Muscle of arm (tissue), 1 donor: ENCODE measurements at regions not wholly inside any gene's neighbourhood (a gene's known extent, or its start where the extent isn't known, plus 50 kb on each side); places are given as distances from the start of the nearest gene placed in this dataset.
"Not testable (repeated sequence)": the region's sequence is repeated elsewhere in the genome, so short reads cannot be mapped to it uniquely, and the experiment has no call there.

Experiments
- DNase-seq: peaks from one replicate; pipeline ENCODE4 v3.0.0-alpha.2; 2013

DNA sequence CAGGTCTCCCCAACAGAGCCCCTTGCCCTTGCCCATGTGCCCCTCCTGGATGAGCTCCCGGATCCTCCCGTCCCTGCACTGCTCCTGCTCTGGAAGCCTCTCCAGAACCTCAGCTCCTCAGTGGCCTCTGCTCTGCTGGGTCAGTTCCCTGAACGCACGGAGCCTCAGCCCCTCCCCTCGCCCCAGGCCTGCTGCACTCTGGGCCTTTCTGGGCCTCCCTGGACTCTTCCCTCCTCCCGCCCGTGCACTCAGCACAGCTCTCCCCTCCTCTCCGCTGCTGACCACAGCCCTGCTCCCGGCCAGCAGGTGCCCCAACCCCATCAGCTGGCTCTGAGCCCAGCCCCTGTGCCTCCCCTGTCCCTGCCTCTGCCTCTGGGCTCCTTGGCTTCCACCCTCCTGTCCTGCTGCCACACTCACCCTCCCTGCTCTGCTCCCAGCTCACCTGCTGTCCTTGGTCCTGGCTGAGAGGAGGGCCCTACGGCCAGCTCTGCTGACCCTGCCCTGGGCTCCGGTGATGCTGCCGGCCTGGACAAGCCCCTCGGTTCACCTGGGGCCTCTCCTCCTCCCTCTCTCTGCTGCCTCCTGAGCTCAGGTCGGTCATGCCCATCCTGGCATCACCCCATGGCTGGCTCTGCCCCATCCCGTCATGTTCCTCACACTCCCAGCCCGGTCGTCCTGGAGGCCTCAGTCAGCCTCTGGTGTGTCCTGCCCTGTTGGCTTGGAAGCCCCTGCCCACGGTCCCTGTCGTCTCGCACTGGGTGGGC, 248.4 kb downstream of the TMEM121 start:
- DNase-seq = not testable (repeated sequence)

DNA sequence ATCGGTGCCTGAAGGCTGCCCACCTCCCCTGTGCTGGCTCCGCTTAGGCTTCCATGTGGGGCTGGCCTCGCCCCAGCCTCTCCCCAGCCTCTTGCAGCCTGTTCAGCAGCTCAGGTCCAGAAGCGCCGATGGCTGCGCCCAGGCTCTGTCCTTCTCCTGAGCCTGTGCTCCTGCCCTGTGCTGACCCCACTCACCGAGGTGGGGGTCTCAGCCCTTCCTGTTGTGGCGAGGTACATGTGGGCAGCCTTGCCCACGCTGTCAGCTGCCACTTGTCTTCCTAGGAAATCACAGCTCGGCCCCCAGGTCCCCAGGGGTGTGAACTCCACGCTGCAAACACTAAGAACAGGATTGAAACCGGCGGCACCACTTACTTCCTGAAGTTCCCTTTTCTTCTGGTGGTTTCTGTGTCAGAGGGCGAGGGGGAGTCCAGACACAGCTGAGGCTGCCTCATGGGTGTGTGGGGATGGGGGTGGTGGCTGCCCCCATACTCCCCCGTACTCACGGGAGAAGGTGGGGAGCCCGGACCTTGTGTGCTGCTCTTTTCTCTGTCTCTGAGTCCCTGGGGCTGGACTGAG, 249.1 kb downstream of the TMEM121 start:
- DNase-seq = not testable (repeated sequence)

DNA sequence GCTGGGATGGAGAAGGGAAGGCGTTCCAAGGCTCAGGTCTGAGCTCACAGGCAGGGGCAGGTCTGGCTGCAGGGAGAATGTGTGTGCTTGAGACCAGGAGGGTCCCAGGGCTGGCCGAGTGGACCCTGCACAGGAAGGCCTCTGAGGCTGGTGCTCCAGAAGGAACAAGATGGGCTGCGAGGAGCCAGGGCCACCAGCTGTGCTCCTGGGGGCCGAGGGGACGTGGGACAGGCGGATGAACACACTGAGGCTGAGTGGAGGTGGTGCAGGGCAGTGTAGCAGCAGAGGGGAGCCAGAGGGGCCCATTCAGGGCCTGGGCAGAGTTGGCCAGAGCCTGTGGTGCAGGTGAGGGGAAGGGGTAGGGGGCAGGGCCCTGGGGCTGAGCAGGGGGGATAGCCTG, 249.7 kb downstream of the TMEM121 start:
- DNase-seq = not testable (repeated sequence)

DNA sequence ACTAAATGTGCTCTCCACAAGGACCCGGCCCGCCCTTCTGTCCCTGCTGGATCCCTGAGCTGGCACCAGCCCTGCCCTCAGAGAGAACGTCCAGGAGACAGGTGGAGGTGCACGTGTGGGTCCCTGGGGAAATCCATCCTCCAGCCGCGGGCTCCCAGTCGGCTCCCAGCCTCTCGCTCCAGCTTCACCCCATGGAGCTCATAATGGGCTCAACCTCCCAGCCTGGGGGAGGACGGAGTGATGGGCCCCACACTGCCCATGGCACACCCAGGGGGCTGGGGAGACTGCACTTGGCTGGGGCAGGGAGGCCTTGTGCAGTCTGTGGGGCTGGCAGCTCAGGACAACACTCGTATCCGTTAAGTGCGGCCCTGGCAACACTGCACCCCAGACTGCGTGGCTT, 250.5 kb downstream of the TMEM121 start:
- no peak for DNase-seq

DNA sequence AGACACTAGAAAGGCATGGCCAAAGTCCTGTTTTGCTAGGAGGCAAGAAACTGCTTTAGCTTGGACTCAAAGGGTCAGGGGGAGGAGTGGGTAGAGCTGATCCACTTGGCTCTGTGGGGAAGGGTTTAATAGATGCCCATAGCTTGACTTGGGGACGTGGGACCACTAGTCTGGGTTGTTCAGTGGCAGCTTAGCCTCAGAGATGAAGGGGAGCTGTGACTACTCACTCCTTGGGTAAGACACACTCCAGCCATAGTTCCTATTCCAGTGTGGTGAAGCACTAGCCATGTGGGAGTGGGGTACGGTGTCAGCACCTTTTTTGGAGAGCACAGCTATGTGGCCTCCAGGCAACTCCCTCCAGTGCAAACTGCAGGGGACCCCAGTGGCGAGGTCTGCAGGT, 257.3 kb downstream of the TMEM121 start:
- no peak for DNase-seq

DNA sequence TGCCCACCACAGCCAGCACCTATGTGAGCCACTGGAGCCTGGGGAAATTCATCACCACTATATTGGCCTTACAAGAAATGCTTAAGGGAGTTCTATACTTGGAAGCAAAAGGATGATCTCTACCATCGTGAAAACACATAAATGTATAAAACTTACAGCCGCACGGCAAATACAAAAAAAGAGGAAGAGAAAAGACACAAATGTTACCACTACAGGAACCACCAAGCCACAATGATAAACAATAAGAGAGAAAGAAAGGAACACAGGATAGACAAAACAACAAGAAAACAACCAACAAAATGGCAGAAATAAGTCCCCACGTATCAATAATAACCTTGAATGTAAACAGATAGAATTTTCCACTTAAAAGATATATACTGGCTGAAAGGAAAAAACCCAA, 267.5 kb downstream of the TMEM121 start:
- no peak for DNase-seq

DNA sequence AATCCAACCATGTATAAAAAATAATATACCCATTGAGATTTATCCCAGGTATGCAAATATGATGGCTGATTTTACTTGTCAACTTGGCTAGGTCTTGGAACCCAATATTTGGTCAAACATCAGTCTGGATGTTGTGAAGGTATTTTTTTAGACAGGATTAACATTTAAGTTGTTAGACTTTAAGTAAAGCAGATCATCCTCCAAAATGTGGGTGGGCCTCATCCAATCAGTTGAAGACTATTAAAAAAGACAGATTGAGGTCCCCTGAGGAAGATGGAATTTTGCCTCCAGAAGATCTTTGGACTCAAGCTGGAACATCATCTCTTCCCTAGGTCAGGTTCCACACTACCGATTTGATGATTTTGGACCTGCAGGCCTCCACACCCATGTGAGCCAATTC, 271.2 kb downstream of the TMEM121 start:
- no peak for DNase-seq

DNA sequence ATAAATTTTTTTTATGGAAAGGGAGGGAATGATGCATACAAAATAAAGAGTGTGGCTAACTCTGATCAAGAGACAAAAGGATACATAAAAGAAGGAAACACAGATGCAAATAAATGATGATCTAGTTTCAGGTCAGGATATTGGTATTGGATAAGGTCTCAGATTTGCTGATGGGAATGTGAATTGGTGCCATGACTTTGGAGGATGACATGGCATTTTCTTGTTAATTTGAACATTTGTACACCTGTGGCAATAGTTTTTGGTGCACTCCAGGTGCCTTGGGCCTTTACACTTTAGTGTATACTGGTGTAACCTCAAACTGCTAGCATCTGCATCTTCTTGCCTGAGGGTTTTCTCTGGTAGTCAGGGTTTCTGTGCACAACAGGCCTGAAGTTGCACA, 279.3 kb downstream of the TMEM121 start:
- no peak for DNase-seq

DNA sequence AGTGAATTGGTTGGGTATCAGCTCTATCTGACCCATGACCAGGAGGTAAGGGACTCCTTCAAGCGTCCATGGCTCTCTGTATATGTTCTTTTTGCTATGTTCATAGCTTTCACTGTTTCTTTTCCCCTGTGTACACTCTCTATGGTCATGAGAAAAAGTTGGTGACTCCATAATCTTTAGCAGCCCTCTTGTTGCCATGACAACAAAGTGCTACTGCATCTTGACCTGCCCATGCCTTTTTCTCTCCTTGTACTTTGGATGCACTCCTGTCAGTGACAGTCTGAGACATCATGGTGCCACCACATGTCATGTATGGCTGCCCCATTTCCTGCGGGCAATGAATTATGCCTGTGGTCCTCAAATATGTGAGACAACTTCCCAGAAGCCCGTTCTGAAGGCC, 280.2 kb downstream of the TMEM121 start:
- DNase-seq = no peak

DNA sequence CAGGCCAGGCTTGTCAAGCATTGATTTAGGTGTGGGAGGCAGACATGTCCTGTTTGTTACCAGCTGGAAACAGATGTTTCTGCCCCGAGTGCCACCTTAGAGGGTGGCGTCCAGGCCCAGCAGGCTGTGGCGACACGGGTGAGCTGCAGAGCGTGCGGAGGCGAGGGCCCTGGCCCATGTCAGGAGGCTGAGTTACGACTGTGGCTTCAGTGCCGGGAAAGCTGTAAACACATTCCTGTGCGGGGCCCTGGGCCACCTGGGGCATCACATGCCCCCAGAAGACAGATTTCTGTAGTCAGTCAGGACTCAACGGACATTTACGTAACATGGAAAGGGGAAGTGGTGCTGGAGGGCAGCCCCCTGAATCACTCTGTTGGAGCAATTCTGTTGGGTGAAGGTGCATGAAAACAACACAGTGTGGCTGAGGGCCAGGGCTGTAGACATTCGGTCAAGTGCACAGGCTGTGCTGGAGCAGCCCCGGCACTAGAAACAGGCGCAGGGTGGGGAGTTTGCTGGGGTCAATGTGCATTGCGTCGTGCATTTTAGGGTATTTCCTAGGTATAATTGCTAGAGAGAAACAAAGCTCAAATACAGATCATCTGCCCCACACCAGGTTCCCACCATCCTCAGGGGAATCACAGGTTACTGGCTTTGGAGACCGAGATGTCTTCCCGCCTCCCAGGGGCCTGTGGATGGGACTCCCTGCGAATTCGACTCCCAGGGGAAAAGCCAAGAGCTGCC, 291.8 kb downstream of the TMEM121 start:
- no peak for DNase-seq

DNA sequence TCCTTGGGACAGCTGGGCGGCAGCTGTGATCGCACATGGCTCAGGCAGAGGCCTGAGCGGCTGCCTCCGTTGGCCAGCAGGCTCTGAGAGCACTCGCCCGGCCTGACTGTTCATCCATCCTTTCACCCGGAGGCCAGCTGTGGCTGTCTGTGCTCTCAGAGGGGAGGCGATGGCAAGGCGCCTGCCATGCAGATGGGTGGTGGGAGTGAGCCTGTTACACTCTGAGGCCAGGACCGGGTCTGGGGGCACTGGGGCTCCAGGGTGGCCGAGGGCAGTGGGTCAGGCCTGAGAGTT, 292.3 kb downstream of the TMEM121 start:
- no peak for DNase-seq

DNA sequence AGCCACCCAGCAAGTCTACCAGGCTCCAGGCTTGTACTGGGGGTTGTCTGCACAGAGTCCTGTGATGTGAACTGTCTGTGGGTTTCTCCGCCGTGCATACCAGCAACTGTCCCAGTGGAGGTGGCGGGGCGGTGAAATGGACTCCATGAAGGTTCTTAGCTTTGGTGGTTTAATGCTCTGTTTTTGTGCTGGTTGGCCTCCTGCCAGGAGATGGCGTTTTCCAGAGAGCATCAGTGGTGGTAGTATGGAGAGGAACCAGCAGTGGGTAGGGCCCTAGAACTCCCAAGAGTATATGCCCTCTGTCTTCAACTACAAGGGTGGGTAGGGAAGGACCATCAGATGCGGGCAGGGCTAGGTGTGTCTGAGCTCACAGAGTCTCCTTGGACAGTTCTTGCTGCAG, 303.8 kb downstream of the TMEM121 start:
- no peak for DNase-seq

DNA sequence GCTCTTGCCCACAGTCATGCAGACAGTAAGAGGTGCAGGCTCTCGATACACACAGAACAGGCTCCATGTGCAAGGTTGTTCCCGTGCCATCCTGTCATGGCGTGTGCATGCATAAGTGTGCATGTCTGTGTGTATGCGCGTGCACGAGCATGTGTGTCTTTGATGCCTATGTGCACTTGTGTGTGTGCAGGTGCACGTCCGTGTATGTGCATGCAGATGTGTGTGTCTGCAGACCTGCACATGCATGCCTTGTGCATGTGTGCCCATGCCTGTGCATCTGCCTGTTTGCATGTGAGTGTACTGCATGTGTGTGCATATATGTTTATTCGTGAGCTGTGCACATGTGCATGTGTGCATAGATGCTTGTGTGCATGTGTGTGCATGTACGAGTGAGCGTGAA, 309.8 kb downstream of the TMEM121 start:
- DNase-seq = no peak

DNA sequence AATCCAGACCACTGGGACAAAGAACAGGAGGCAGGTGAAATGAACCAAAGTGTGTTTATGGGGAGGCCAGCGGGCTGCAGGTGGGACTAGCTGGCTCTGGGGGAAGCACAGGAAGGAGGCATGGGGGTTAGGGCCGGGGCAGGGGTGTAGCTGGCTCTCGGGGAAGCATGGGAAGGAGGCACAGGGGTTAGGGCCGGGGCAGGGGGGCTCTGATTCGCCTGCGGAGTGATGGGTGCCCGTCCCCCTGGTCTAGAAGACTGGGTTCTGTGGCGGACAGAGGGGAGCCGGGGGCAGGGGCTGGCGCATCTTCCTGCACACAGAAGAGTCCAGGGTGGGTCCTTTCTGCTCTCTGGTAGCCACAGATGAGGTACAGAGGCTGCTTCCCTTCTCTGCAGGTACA, 310.3 kb downstream of the TMEM121 start:
- no peak for DNase-seq

DNA sequence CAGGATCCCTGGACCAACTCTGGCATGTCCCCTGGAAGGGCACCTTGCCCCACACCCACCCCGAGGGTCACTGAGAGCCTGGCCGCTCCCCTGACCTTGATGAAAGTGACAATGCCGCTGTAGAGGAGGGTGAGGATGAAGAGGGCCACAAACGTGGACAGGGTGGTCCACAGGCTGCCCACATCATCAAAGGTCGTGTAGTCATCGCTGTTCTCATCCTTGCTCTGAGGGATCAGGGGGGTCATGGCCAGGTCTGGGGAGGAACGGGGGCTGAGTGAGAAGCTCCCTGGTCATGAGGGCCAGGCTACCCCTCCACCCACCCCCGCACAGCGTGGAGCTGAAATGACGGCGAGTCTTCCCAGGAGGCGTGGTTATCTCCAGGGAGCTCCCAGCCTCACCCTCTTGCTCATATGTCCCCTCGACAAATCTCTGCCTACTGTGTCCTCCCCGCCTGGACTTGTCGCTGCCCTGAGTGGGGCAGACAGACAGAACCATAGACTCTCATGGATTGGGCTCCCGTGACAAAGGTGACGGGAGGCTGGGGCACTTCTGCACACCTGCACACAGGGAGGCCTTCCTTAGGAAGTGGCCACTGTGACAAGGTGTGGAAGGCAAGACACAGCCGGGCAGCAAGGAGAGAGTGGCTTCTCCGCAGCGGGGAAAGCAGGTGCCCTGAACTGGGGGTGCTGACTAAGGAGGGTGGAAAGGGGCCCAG, 311.1 kb downstream of the TMEM121 start:
- no peak for DNase-seq

DNA sequence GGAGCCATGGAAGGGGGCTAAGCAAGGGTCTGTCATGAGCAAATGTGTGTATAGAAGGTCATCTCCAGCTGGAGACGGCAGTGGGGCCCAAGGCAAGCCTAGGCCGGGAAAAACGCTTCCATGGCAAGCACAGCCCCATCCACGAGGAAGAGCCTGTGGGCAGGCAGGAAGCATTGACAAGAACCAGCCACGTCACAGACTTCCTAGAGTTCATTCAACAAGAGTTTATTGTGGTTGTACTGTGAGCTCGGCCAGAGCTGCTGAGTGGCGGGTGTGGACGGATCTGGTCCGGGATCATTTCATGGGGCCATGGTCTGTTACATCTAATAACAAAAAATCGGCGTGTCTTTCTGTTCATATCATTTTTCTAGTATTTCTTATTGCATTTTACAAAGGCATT, 311.7 kb downstream of the TMEM121 start:
- no peak for DNase-seq

DNA sequence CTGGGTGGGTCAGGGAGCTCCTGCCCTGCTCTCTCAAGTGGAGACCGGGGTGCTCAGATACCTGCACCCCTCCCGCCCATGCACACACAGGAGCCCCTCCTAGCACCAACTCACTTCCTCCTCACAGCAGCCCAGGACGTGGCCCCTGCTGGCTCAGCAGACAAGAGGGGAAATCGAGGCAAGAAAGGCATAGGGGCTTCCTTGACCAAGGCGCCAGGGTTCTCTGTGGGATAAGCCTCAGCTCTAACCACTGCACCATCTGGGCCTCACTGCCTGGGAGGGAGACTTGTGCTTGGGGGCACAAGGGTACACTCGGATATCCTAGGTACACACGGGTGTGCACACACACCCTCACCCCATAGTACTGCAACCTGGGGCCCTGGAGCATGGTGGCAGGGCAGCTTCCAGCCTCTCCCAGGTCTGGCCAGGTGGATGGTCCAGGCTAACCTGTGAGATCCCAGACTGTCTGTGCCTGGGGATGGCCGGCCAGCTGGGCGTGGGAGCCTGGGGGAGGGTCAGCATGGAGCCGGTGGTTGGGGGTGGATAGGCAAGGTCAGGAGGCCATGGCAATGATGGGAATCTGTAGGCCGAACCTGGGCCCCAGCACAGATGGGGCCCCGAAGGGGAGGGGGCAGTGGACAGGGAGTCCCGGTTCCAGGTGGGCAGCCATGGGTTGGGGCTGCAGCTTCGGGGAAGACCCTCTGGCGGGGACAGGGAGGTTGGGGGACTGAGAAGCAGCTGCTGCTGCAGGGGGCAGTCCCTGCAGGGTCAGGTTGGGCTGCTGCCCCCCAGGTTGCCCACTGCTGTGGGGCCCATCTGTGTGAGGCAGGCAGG, 312.4 kb downstream of the TMEM121 start:
- DNase-seq = no peak

DNA sequence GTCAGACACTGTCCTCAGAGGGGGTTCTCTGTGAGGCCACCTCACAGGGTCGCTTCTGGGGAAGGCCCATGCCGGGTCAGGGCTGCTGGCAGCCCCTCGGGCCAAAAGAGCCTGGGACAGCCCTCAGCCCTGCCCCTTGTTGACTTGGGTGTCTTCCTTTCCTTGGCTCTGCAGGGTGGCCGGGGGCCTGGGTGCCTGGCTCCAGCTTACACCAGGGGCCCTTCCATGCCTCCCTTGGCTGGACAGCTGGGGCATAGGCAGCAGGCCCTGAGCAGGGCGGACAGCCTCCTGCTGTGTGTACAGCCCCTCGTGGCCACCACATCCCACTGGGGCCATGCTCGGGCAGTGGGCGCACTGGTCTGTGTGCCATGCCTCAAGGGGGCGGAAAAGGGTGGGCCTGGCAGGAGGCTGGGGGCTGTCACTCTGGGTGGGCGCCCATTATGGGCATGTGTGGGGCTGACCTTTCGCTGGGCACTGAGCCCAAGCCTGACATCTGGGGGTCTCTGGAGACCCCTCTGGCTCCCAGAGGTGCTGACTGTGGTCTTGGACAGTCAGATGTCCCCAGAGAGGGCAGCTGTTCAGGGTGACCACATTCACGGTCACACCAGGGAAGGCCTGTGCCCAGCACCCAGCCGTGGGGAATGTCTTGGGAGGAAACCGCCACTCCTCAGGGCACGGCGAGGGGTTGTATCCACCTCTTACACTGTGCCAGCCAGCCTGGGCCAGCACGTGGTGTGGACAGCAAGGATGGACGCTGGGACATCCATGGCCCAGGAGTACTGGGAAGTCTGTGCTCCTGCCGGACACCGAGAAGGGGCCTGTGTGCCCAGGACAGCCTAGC, 313.3 kb downstream of the TMEM121 start:
- no peak for DNase-seq

DNA sequence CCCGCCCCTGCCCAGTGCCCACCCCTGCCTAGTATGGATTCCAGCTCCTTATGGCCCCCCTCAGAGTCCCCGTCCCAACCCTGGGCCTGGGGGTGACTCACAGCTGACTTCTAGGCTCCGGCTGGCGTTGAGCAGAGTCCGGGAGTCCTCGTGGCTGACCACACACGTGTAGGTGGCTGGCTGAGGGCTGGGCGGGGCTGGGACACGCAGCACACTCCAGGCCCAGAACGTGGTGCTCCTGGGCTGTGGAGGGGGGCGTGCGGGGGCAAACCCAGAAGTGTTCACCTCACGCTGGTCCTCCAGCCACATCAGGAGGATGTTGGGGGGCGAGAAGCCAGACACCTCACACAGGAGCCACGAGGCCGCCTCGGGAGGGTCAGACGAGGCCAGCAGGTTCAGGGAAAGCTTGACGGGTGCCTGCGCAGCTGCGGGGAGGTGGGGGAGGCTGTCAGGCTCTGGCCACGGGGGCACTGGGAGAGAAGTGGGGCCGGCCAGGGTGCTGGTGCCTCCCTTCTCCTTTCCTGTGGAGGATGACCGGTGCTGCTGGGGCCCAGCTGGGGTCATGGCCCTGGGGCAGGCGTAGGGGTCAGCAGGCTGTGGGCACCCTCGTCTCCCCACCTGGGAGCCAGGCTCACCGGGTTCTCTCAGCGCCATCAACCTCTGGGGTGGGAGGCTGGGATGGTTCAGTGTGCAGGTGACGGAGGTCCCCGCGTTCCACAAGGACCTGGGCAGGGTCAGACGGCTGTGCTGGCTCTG, 314.1 kb downstream of the TMEM121 start:
- no peak for DNase-seq
